HCT116 (cell line): ENCODE measurements at regions not wholly inside any gene's neighbourhood (a gene's known extent, or its start where the extent isn't known, plus 50 kb on each side); places are given as distances from the start of the nearest gene placed in this dataset.

ENCODE experiments used
- ATAC-seq: fragments of 200-7000 bp; cut with Tn5 transposase; 2 replicates; pipeline ENCODE4 v1.9.1; 2020; ENCODE audit warnings: mild to moderate bottlenecking, moderate library complexity
- BruUV-seq: library from RNA; stranded (reverse); fragments of 400-500 nt; replicated peaks from 2 replicates; lab custom pipeline; 2021; lab: Mats Ljungman, UMichigan
- CTCF ChIA-PET: fragments of 300-600 bp; sonication (Branson Sonifier 250); formaldehyde crosslinking; loops from one replicate; lab custom pipeline; 2021; ENCODE audit warnings: antibody characterized with exemption; lab: Charles Lee
- POLR2A ChIA-PET: fragments of 300-600, 350-600 bp; sonication (Branson Sonifier 250); formaldehyde crosslinking; loops from one replicate; lab custom pipeline; 2021; ENCODE audit warnings: antibody characterized with exemption; lab: Charles Lee
- RAD21 ChIA-PET, 2 experiments: fragments of 300-600 bp; sonication (Branson Sonifier 250); formaldehyde crosslinking; loops; one replicate each; lab custom pipeline; 2023; ENCODE audit warnings: low total read pairs in 2 of 2; ENCODE audit not compliant: uncharacterized antibody in 2 of 2, unreplicated experiment in 2 of 2, low non-redundant PET in 1 of 2; lab: Charles Lee
- DNase-seq: peaks from one replicate; pipeline ENCODE4 v3.0.0-alpha.2; 2010; ENCODE audit warnings: low read depth, low spot score
- H2AFZ ChIP-seq: fragments of 200-600 bp; shearing (Covaris generic), sonication (generic); 2 replicates; pipeline ENCODE4 v1.6.1; 2017; ENCODE audit warnings: low read depth, mixed run types, mixed read lengths, antibody characterized with exemption, low read length; ENCODE audit not compliant: poor library complexity, severe bottlenecking
- H3K27ac ChIP-seq: 2 replicates; pipeline ENCODE4 v1.5.1; 2012; ENCODE audit warnings: low read depth, low read length
- H3K27me3 ChIP-seq: fragments of 200-600 bp; sonication (generic); 2 replicates; pipeline ENCODE4 v1.6.1; 2016; ENCODE audit warnings: mixed run types, low read length, mixed read lengths; ENCODE audit not compliant: insufficient read depth
- H3K36me3 ChIP-seq, 2 experiments: fragments of 200-500 bp in 1 of 2; fragments of 200-600 bp in 1 of 2; sonication (Bioruptor generic) in 1 of 2; sonication (generic) in 1 of 2; 2 replicates each; pipeline versions ENCODE4 v1.5.1 to v1.6.1; 2014 to 2016; ENCODE audit warnings: low read length in 2 of 2, inconsistent platforms in 1 of 2, mixed read lengths in 1 of 2, mixed run types in 1 of 2; ENCODE audit not compliant: insufficient read depth in 2 of 2, control insufficient read depth in 1 of 2
- H3K4me1 ChIP-seq, 2 experiments: fragments of 200-600 bp in 1 of 2; sonication (generic) in 1 of 2; 2 replicates each; pipeline versions ENCODE4 v1.5.1 to v1.6.1; 2012 to 2017; ENCODE audit warnings: low read length in 2 of 2, inconsistent platforms in 1 of 2, mild to moderate bottlenecking in 1 of 2, mixed read lengths in 1 of 2, mixed run types in 1 of 2, moderate library complexity in 1 of 2; ENCODE audit not compliant: insufficient read depth in 2 of 2, control insufficient read depth in 1 of 2
- H3K4me2 ChIP-seq: fragments of 200-600 bp; sonication (generic); 2 replicates; pipeline ENCODE4 v1.6.1; 2017; ENCODE audit warnings: mixed run types, low read length, mixed read lengths
- H3K4me3 ChIP-seq, 2 experiments: fragments of 200-600 bp in 1 of 2; sonication (generic) in 1 of 2; replicated peaks in 1 of 2; 2 replicates each; pipeline ENCODE4 v1.5.1; 2011 to 2016; ENCODE audit warnings: low read length in 2 of 2, control low read depth in 1 of 2, low read depth in 1 of 2, mild to moderate bottlenecking in 1 of 2, mixed read lengths in 1 of 2, mixed run types in 1 of 2
- H3K79me2 ChIP-seq: fragments of 200-600 bp; sonication (generic); 2 replicates; pipeline ENCODE4 v1.6.1; 2017; ENCODE audit warnings: mild to moderate bottlenecking, mixed run types, low read length, moderate library complexity, mixed read lengths; ENCODE audit not compliant: insufficient read depth
- H3K9ac ChIP-seq: fragments of 200-600 bp; sonication (generic); 2 replicates; pipeline ENCODE4 v1.6.1; 2016; ENCODE audit warnings: low read length, mixed read lengths
- H3K9me2 ChIP-seq: fragments of 200-600 bp; sonication (generic), shearing (Covaris generic); 2 replicates; pipeline ENCODE4 v1.6.1; 2017; ENCODE audit warnings: mixed run types, mild to moderate bottlenecking, moderate library complexity; ENCODE audit not compliant: insufficient read depth
- H3K9me3 ChIP-seq, 2 experiments: fragments of 200-500 bp in 1 of 2; fragments of 200-600 bp in 1 of 2; sonication (Bioruptor generic) in 1 of 2; sonication (generic) in 1 of 2; 2 replicates each; pipeline ENCODE4 v1.6.1; 2014 to 2017; ENCODE audit warnings: low read length in 2 of 2, mixed read lengths in 2 of 2, inconsistent platforms in 1 of 2, low read depth in 1 of 2, mild to moderate bottlenecking in 1 of 2, mixed run types in 1 of 2, moderate library complexity in 1 of 2; ENCODE audit not compliant: control insufficient read depth in 1 of 2, insufficient read depth in 1 of 2
- H4K20me1 ChIP-seq: fragments of 200-600 bp; sonication (generic), shearing (Covaris generic); 2 replicates; pipeline ENCODE4 v1.6.1; 2017; ENCODE audit warnings: mixed run types, mild to moderate bottlenecking, moderate library complexity; ENCODE audit not compliant: insufficient read depth
- ATF3 ChIP-seq: IDR thresholded peaks from 2 replicates; pipeline ENCODE4 v1.6.1; 2012
- CBX3 ChIP-seq: IDR thresholded peaks from 2 replicates; pipeline ENCODE4 v1.6.1; 2012; ENCODE audit warnings: low read depth
- CEBPB ChIP-seq: IDR thresholded peaks from 2 replicates; pipeline ENCODE4 v1.6.1; 2012; ENCODE audit warnings: low read depth
- CTCF ChIP-seq, 3 experiments: fragments of 200-600 bp in 1 of 3; sonication (generic) in 1 of 3; IDR thresholded peaks in 2 of 3; conservative IDR thresholded peaks in 1 of 3; 2 replicates each; pipeline ENCODE4 v1.5.1; 2012 to 2017; ENCODE audit warnings: low read depth in 2 of 3, low read length in 2 of 3, antibody characterized with exemption in 1 of 3, borderline replicate concordance in 1 of 3, control low read depth in 1 of 3, mild to moderate bottlenecking in 1 of 3, mixed read lengths in 1 of 3, mixed run types in 1 of 3, moderate library complexity in 1 of 3; ENCODE audit not compliant: insufficient read depth in 1 of 3
- ELF1 ChIP-seq: IDR thresholded peaks from 2 replicates; pipeline ENCODE4 v1.6.1; 2012; ENCODE audit warnings: low read depth, borderline replicate concordance
- EZH2phosphoT487 ChIP-seq: fragments of 200-600 bp; IDR thresholded peaks from 2 replicates; pipeline ENCODE4 v1.6.1; 2018; ENCODE audit warnings: antibody characterized with exemption, borderline replicate concordance
- FOSL1 ChIP-seq: IDR thresholded peaks from 2 replicates; pipeline ENCODE4 v1.6.1; 2012; ENCODE audit warnings: low read depth
- JUND ChIP-seq: IDR thresholded peaks from 2 replicates; pipeline ENCODE4 v1.6.1; 2012
- MAX ChIP-seq: IDR thresholded peaks from 2 replicates; pipeline ENCODE4 v1.6.1; 2012
- POLR2A ChIP-seq: IDR thresholded peaks from 2 replicates; pipeline ENCODE4 v1.7.0; 2011; ENCODE audit warnings: borderline replicate concordance; ENCODE audit not compliant: insufficient read depth, insufficient read length; ENCODE audit errors: extremely low read depth
- POLR2AphosphoS5 ChIP-seq: IDR thresholded peaks from 2 replicates; pipeline ENCODE4 v1.6.1; 2011; ENCODE audit warnings: mild to moderate bottlenecking, low read depth, low read length, moderate library complexity
- RAD21 ChIP-seq: IDR thresholded peaks from 2 replicates; pipeline ENCODE4 v1.6.1; 2012; ENCODE audit warnings: low read depth, mild to moderate bottlenecking
- SP1 ChIP-seq: IDR thresholded peaks from 2 replicates; pipeline ENCODE4 v1.6.1; 2012; ENCODE audit warnings: low read depth
- SRF ChIP-seq: IDR thresholded peaks from 2 replicates; pipeline ENCODE4 v1.6.1; 2012; ENCODE audit warnings: low read depth
- TCF7L2 ChIP-seq: IDR thresholded peaks from 2 replicates; pipeline ENCODE4 v1.7.0; 2011; ENCODE audit warnings: borderline replicate concordance, inconsistent platforms; ENCODE audit not compliant: insufficient read depth, insufficient read length; ENCODE audit errors: extremely low read depth
- YY1 ChIP-seq: IDR thresholded peaks from 2 replicates; pipeline ENCODE4 v1.6.1; 2011; ENCODE audit warnings: low read length, low read depth, moderate library complexity, mild to moderate bottlenecking; ENCODE audit not compliant: insufficient replicate concordance; ENCODE audit errors: extremely low read depth
- ZBTB33 ChIP-seq: IDR thresholded peaks from 2 replicates; pipeline ENCODE4 v1.6.1; 2011; ENCODE audit warnings: mild to moderate bottlenecking, low read length, moderate library complexity; ENCODE audit not compliant: insufficient replicate concordance; ENCODE audit errors: extremely low read depth
- ZFX ChIP-seq: fragments of 450-650 bp; IDR thresholded peaks from 2 replicates; pipeline ENCODE4 v1.6.1; 2017
- ZNF274 ChIP-seq: fragments of 200-500 bp; sonication (Bioruptor generic); IDR thresholded peaks from 2 replicates; pipeline ENCODE4 v1.6.1; 2014; ENCODE audit warnings: mild to moderate bottlenecking, low read depth, low read length, inconsistent platforms
- intact Hi-C: fragments of 100-400 bp; cut with micrococcal nuclease; formaldehyde crosslinking; loops from 2 replicates; pipeline ENCODE4 v1.10.0; 2022

GRCh38 chr6:121771937-121772720 lies 336.7 kb downstream of the GJA1 start:
- Histone ChIP-seq H3K4me3 (no peak overlapping the region), H3K4me1 (peaks cover 5 to 9% of the 10 kb centered on the region in 2 experiments), H3K9me3 (no peaks in the 10 kb centered on the region), H3K27me3 (no peaks in the 10 kb centered on the region), H3K9me2 (no peaks in the 10 kb centered on the region; the same call in 1 of the 2 replicates), H4K20me1 (no peaks in the 10 kb centered on the region), H3K9ac (no peak overlapping the region), H3K4me2 (no peak overlapping the region), H3K27ac (no peak overlapping the region), H3K36me3 (no peaks in the 10 kb centered on the region), H2AFZ (no peak overlapping the region), H3K79me2 (no peaks in the 10 kb centered on the region)
- CTCF ChIA-PET, result no interaction called here
- ATAC-seq (no peak), DNase-seq (no peak)
- TF ChIP-seq MAX (no peak), ZBTB33 (no peak), SRF (no peak), ZNF274 (no peak), ZFX (no peak), CBX3 (no peak), CEBPB (no peak), EZH2phosphoT487 (no peak), POLR2AphosphoS5 (no peak), CTCF (IDR thresholded peaks at IDR 0.05 in 2 of 3, conservative IDR thresholded peaks at IDR 0.05 in 1 of 3; ENCODE audit: borderline replicate concordance in 1 of 3, insufficient read depth in 1 of 3, low read depth in 2 of 3, low read length in 2 of 3) (no peak), ELF1 (no peak), FOSL1 (no peak), TCF7L2 (no peak), JUND (no peak), ATF3 (no peak), SP1 (no peak), POLR2A (no peak), YY1 (no peak), RAD21 (no peak)
- intact Hi-C loops, result no loop called here
- BruUV-seq, result no TSS peak
- POLR2A ChIA-PET, result no interaction called here
- RAD21 ChIA-PET, result no interaction called here
